Calu3 (cell line): ENCODE measurements at regions not wholly inside any gene's neighbourhood (a gene's known extent, or its start where the extent isn't known, plus 50 kb on each side); places are given as distances from the start of the nearest gene placed in this dataset.

Experiments
- BruUV-seq: library from RNA; stranded (reverse); fragments of 400-500 nt; replicated peaks from 2 replicates; lab custom pipeline; 2021; lab: Mats Ljungman, UMichigan
- CTCF ChIA-PET: fragments of 300-600 bp; sonication (Branson Sonifier 250); formaldehyde crosslinking; loops from one replicate; lab custom pipeline; 2022; ENCODE audit warnings: antibody characterized with exemption; lab: Charles Lee
- DNase-seq: peaks from one replicate; pipeline ENCODE4 v3.0.0; 2022
- H3K27ac Mint-ChIP-seq: one replicate; pipeline ENCODE4 v1.8.0; 2022; ENCODE audit warnings: mixed read lengths; ENCODE audit not compliant: unreplicated experiment
- H3K27me3 Mint-ChIP-seq: one replicate; pipeline ENCODE4 v1.8.0; 2022; ENCODE audit warnings: mixed read lengths; ENCODE audit not compliant: unreplicated experiment
- H3K36me3 Mint-ChIP-seq: one replicate; pipeline ENCODE4 v1.8.0; 2022; ENCODE audit warnings: mild to moderate bottlenecking, moderate library complexity, mixed read lengths; ENCODE audit not compliant: insufficient read depth, unreplicated experiment
- H3K4me1 Mint-ChIP-seq: one replicate; pipeline ENCODE4 v1.8.0; 2022; ENCODE audit warnings: mild to moderate bottlenecking, low read depth, mixed read lengths; ENCODE audit not compliant: unreplicated experiment
- H3K4me3 Mint-ChIP-seq: one replicate; pipeline ENCODE4 v1.8.0; 2022; ENCODE audit warnings: mild to moderate bottlenecking, low read depth, moderate library complexity, mixed read lengths; ENCODE audit not compliant: unreplicated experiment
- H3K9me3 Mint-ChIP-seq: one replicate; pipeline ENCODE4 v1.8.0; 2022; ENCODE audit warnings: low read depth, mixed read lengths; ENCODE audit not compliant: unreplicated experiment
- CTCF ChIP-seq: fragments of 200-600 bp; IDR thresholded peaks from one replicate; pipeline ENCODE4 v1.8.0; 2022; ENCODE audit warnings: antibody characterized with exemption; ENCODE audit not compliant: unreplicated experiment
- intact Hi-C: fragments of 100-400 bp; cut with micrococcal nuclease; formaldehyde crosslinking; loops from one replicate; pipeline ENCODE4 v1.10.0; 2022; ENCODE audit not compliant: unreplicated experiment

- CTCF ChIA-PET = interaction anchor here (0.7 kb wide), 1 partner anchor 83 kb away, joined by 3 read pairs; no protein-coding TSS in a partner anchor
- H3K27ac Mint-ChIP-seq = no peak overlapping the region
These were observed 115.7 kb upstream of the ADAMTS9 start for GRCh38 chr3:64803469-64803868.

GRCh38 chr3:64802460-64802859, 114.7 kb upstream of the ADAMTS9 start:
- H3K9me3 Mint-ChIP-seq = no peaks in the 10 kb centered on the region

More at GRCh38 chr3:64803469-64803868, 115.7 kb upstream of the ADAMTS9 start:
- intact Hi-C loops = no loop called here
- Mint-ChIP-seq H3K9me3 (no peaks in the 10 kb centered on the region), H3K4me1 (peaks cover 15% of the 10 kb centered on the region), H3K36me3 (no peaks in the 10 kb centered on the region), H3K27me3 (no peaks in the 10 kb centered on the region), H3K4me3 (no peak overlapping the region)
- TF ChIP-seq CTCF = no peak
- no peak for DNase-seq
- no TSS peak for BruUV-seq

DNA sequence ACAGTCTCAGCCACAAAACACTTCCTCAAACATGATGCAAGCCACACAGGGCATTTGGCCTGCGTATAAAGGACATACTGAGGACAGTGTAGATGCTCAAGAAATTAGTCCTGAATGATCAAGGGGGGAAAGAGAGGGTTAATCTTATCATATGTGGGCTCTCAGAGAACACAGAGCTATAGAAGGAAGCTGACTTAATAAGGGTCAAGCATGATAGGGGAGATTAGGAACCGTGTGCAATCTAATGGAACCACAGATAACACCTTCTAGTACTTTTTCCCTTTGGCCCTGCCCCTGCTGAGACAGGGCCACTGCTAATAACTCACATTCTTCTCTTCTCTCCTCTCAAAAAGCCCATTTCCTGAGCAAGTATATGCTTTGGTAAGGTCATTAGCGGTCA, 114.1 kb upstream of the ADAMTS9 start:
- no peaks in the 10 kb centered on the region for H3K36me3 Mint-ChIP-seq
- intact Hi-C loops = no loop called here
- CTCF ChIA-PET = no interaction called here
- peaks cover 9% of the 10 kb centered on the region for H3K4me1 Mint-ChIP-seq
- no peak for TF ChIP-seq CTCF
- H3K27me3 Mint-ChIP-seq = no peaks in the 10 kb centered on the region
- no peaks in the 10 kb centered on the region for H3K9me3 Mint-ChIP-seq
- H3K4me3 Mint-ChIP-seq = no peak overlapping the region
- no TSS peak for BruUV-seq
- DNase-seq = no peak
- no peak overlapping the region for H3K27ac Mint-ChIP-seq

More at GRCh38 chr3:64802460-64802859, 114.7 kb upstream of the ADAMTS9 start:
- intact Hi-C loops = no loop called here
- Mint-ChIP-seq H3K4me3 (no peak overlapping the region), H3K36me3 (no peaks in the 10 kb centered on the region), H3K27me3 (no peaks in the 10 kb centered on the region), H3K27ac (no peak overlapping the region), H3K4me1 (peaks cover 15% of the 10 kb centered on the region)
- BruUV-seq = no TSS peak
- CTCF ChIA-PET = no interaction called here
- DNase-seq = no peak
- TF ChIP-seq CTCF = no peak

DNA sequence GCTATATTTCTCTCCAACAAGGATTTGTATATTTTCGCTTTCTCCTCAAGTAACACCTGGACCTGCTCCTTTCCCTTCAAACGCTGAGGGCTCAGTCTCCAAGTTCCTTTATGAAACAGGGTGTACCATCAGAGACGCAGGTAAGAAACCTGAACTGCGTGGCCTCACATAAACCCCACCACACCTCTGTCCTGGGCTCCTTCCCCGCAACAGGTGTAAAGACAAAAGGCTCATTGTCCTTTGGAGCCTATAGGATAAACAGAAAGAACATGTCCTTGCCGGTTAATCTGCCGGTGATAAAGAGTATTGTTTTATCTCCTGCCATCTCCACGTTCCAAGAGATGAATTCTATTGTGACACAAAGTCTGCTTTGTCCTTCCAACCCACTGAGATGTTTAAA, 111.8 kb upstream of the ADAMTS9 start:
- Mint-ChIP-seq H3K4me1 (no peaks in the 10 kb centered on the region), H3K27me3 (no peaks in the 10 kb centered on the region), H3K27ac (no peak overlapping the region), H3K36me3 (no peaks in the 10 kb centered on the region), H3K9me3 (no peaks in the 10 kb centered on the region), H3K4me3 (no peak overlapping the region)
- no peak for TF ChIP-seq CTCF
- intact Hi-C loops = no loop called here
- no peak for DNase-seq
- BruUV-seq = no TSS peak
- CTCF ChIA-PET = no interaction called here
